ENCODE measurements at regions not wholly inside any gene's neighbourhood (a gene's known extent, or its start where the extent isn't known, plus 50 kb on each side); places are given as distances from the start of the nearest gene placed in this dataset.

DNA sequence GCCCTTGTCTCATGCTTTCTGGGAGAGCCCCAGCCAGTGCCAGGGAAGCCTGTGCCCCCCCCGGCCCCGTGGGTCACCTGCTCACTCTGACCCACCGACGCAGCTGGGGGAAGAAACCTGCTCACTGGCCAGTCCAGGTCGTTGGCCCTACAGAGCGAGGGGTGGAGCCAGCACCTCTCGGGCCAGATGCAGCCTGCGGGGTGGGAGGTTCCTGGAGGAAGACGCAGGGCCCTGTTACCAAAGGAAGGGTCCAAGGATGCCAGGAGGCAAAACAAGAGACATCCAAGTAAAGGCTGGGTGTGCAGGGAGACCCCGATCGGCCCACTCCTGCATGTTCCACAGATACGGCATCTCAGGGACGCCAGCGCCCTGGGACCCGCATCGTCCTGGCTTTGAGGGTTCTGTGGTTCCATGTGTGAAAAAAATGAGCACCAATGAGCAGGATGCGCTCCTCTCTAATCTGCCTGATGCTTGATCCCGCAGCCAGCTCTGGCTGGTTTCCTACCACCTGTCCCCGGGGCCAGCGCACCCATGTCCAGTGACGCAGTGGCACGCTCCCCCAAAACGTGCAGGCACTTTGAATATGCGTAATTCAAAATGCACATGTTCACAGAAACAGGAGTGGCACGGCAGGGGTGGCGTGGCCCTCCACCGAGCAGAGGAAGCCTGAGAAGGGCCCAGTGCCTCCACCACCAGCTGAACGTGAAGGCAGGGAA lies 66.0 kb upstream of the GALNT9 start:
- TF ChIP-seq, protein P1, sequence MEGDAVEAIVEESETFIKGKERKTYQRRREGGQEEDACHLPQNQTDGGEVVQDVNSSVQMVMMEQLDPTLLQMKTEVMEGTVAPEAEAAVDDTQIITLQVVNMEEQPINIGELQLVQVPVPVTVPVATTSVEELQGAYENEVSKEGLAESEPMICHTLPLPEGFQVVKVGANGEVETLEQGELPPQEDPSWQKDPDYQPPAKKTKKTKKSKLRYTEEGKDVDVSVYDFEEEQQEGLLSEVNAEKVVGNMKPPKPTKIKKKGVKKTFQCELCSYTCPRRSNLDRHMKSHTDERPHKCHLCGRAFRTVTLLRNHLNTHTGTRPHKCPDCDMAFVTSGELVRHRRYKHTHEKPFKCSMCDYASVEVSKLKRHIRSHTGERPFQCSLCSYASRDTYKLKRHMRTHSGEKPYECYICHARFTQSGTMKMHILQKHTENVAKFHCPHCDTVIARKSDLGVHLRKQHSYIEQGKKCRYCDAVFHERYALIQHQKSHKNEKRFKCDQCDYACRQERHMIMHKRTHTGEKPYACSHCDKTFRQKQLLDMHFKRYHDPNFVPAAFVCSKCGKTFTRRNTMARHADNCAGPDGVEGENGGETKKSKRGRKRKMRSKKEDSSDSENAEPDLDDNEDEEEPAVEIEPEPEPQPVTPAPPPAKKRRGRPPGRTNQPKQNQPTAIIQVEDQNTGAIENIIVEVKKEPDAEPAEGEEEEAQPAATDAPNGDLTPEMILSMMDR (conservative IDR thresholded peaks at IDR 0.05): no peak
- TF ChIP-seq ZFX (IDR thresholded peaks at IDR 0.05): no peak
- H3K27ac ChIP-seq: no peak overlapping the region

GRCh38 chr12:132393991-132394949 lies 64.9 kb upstream of the GALNT9 start:
- H3K27ac ChIP-seq: no peak overlapping the region
- TF ChIP-seq, protein P1 (conservative IDR thresholded peaks at IDR 0.05): no peak
- TF ChIP-seq ZFX (IDR thresholded peaks at IDR 0.05): no peak

GRCh38 chr12:132393245-132393795 lies 63.9 kb upstream of the GALNT9 start:
- no peak overlapping the region for H3K27ac ChIP-seq
- TF ChIP-seq, protein P1 (conservative IDR thresholded peaks at IDR 0.05): no peak

DNA sequence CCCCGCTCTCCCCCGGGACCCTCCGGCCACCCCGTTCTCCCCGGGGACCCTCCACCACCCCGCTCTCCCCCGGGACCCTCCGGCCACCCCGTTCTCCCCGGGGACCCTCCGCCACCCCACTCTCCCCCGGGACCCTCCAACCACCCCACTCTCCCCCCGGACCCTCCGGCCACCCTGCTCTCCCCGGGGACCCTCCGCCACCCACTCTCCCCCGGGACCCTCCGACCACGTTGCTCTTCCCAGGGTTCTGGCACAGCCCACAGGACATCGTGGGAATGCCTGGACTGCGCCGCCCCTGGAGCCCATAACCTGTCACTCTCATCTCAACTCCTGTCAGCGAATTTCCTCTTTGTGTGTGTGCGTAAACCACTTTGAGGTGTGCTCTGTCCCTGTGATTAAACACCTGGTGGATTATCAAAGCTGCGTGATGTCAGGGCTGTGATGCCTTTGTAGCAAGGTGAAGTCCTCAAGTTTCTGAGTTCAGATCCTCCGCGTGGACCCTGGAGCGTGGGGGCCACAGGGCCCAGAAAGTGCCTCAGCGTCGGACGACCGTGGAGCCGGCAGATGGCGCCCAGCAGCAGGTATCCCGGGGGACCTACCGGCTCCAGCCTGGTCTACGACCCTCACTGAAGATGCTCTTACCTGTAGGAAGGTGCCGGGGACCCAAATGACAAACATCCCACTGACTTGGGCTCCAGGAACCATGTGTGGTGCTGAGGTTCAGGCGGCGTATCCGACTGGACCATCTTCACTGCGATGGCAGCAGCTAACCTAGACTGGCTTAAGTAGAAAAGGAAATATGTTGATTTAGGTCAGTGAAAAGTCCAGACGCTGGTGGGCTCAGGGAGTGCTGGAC lies 63.2 kb upstream of the GALNT9 start:
- TF ChIP-seq ZFX (IDR thresholded peaks at IDR 0.05): no peak
- TF ChIP-seq, protein P1 (conservative IDR thresholded peaks at IDR 0.05): no peak
- H3K27ac ChIP-seq: no peak overlapping the region

DNA sequence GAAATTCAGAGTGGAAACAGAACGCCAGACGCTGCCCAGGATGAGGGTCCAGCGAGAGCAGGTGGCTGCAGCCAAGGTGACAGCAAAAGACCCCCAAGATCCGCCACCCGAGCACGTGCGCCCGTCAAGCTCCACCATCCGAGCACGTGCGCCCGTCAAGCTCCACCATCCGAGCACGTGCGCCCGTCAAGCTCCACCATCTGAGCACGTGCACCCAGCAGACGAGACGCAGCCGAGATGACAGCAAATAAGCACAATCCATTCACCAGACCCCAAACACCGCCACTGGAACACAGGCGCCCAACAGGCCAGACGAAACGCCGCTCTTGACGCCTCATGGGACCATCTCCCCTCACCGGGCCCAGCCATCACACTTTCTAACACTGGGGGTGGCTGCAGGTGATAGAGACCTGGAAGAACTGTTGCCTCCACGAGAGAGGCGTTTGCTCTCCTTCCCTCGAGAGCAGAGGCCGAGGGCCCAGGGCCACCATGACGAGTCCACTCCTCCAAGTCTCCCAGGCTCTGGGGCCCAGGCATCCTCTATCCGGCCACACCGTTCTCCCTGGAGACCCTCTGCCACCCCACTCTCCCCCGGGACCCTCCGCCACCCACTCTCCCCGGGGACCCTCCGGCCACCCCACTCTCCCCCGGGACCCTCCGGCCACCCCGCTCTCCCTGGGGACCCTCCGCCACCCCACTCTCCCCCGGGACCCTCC lies 62.1 kb upstream of the GALNT9 start:
- H3K27ac ChIP-seq: no peak overlapping the region
- no peak for TF ChIP-seq ZFX (IDR thresholded peaks at IDR 0.05)
- TF ChIP-seq, protein P1 (conservative IDR thresholded peaks at IDR 0.05): no peak

DNA sequence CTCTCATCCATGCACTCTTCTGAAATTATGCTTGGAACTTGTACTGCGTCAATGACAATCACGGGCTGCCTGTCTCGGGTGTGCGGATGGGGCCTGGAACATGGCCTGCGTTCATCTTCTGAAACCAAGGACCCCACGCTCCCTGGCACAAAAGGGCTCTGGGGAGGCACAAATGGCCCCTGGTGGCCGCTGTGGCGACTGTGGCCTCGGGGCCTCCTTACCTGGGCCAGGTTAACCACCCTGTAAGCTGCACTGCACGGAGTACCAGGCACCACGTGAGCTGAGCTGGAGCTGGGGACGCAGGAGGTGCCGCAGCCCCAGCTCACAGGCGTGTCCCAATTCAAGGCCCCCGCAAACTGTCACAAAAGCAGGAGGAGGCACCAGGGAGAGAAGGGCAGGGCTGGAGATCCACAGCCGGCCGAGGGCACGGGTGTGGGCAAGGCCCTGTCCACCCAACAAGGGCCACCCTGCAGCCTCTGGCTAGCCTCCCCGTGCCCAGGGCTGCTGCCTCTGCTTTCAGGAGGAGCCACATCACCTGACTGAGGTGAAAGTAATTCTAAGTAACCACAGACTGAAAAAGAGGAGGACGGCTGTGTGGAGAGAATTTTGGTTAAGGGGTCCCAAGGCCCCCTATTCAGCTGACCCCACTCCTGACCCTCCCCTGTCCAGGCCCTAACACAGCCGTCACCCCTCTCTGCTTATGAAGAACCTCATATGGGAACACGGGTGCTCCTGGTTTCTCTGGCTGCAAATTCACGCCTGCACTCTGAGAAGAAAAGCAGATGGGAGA lies 61.1 kb upstream of the GALNT9 start:
- TF ChIP-seq, protein P1 (conservative IDR thresholded peaks at IDR 0.05): no peak
- TF ChIP-seq ZFX (IDR thresholded peaks at IDR 0.05): no peak
- no peak overlapping the region for H3K27ac ChIP-seq

Measured in C4-2B (cell line).